Neural cell (in vitro differentiated cells): ENCODE measurements at regions not wholly inside any gene's neighbourhood (a gene's known extent, or its start where the extent isn't known, plus 50 kb on each side); places are given as distances from the start of the nearest gene placed in this dataset.

Experiments
- EP300 ChIP-seq: fragments of 450-650 bp; conservative IDR thresholded peaks from 2 replicates; pipeline ENCODE4 v1.6.1; 2014; ENCODE audit warnings: antibody characterized with exemption, mild to moderate bottlenecking, moderate library complexity; ENCODE audit not compliant: poor library complexity, severe bottlenecking
- EZH2 ChIP-seq: fragments of 200-600, 300-800 bp; shearing (Covaris generic), sonication (generic); IDR thresholded peaks from 2 replicates; pipeline ENCODE4 v1.6.1; 2014; ENCODE audit warnings: antibody characterized with exemption, low read length, borderline replicate concordance, mild to moderate bottlenecking; ENCODE audit not compliant: insufficient read depth, poor library complexity, severe bottlenecking
- MXI1 ChIP-seq: fragments of 450-650 bp; conservative IDR thresholded peaks from 2 replicates; pipeline ENCODE4 v1.6.1; 2014; ENCODE audit warnings: antibody characterized with exemption, mild to moderate bottlenecking; ENCODE audit not compliant: poor library complexity, severe bottlenecking
- POLR2AphosphoS5 ChIP-seq: IDR thresholded peaks from 2 replicates; pipeline ENCODE4 v1.6.1; 2012
- RAD21 ChIP-seq: fragments of 450-650 bp; conservative IDR thresholded peaks from 2 replicates; pipeline ENCODE4 v1.6.1; 2014; ENCODE audit warnings: antibody characterized with exemption, mild to moderate bottlenecking, moderate library complexity
- REST ChIP-seq: IDR thresholded peaks from 2 replicates; pipeline ENCODE4 v1.6.1; 2012; ENCODE audit warnings: borderline replicate concordance
- TF ChIP-seq, protein P1 (sequence below): fragments of 450-650 bp; IDR thresholded peaks from 2 replicates; pipeline ENCODE4 v1.5.1; 2014; ENCODE audit warnings: antibody characterized with exemption, mild to moderate bottlenecking, moderate library complexity; ENCODE audit not compliant: poor library complexity, severe bottlenecking

DNA sequence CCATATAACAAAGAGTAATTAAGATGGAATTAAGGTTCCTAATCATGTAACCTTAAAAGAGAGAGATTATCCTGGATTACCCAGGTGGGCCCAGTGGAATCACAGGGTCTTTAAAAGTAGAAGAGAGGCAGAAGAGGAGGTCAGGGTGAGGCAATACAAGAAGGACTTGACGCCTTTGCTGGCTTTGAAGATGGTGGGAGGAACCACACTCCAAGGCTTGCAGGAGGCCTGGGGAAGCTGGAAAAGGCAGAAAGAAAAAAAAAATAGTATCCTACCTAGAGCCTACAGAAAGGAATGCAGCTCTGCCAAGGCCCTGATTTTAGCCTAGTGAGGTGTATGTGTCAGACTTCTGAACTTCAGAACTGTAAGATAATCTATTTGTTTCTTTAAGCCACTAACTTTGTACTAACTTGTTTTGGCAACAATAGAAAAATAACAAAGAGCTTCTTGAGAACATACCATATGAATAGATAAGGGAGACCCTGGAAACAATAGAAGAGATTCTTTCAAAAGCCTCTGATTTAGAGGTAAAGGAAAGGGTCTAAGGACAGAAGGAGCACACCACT lies 229.9 kb upstream of the TTC29 start:
- TF ChIP-seq, protein P1, sequence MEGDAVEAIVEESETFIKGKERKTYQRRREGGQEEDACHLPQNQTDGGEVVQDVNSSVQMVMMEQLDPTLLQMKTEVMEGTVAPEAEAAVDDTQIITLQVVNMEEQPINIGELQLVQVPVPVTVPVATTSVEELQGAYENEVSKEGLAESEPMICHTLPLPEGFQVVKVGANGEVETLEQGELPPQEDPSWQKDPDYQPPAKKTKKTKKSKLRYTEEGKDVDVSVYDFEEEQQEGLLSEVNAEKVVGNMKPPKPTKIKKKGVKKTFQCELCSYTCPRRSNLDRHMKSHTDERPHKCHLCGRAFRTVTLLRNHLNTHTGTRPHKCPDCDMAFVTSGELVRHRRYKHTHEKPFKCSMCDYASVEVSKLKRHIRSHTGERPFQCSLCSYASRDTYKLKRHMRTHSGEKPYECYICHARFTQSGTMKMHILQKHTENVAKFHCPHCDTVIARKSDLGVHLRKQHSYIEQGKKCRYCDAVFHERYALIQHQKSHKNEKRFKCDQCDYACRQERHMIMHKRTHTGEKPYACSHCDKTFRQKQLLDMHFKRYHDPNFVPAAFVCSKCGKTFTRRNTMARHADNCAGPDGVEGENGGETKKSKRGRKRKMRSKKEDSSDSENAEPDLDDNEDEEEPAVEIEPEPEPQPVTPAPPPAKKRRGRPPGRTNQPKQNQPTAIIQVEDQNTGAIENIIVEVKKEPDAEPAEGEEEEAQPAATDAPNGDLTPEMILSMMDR = no peak
- TF ChIP-seq EP300 = no peak
- TF ChIP-seq EZH2 = no peak
- TF ChIP-seq RAD21 = no peak
- no peak for TF ChIP-seq REST
- no peak for TF ChIP-seq MXI1
- TF ChIP-seq POLR2AphosphoS5 = no peak
